Activated gamma-delta T cell treated with anti-CD3 and anti-CD28 coated beads, Interleukin-2, amount 50 U/mL, for 16 hours (primary cell): ENCODE measurements at regions not wholly inside any gene's neighbourhood (a gene's known extent, or its start where the extent isn't known, plus 50 kb on each side); places are given as distances from the start of the nearest gene placed in this dataset.

ENCODE experiments used
- DNase-seq: peaks from one replicate; pipeline ENCODE4 v3.0.0-alpha.2; 2020; ENCODE audit warnings: low read depth

DNA sequence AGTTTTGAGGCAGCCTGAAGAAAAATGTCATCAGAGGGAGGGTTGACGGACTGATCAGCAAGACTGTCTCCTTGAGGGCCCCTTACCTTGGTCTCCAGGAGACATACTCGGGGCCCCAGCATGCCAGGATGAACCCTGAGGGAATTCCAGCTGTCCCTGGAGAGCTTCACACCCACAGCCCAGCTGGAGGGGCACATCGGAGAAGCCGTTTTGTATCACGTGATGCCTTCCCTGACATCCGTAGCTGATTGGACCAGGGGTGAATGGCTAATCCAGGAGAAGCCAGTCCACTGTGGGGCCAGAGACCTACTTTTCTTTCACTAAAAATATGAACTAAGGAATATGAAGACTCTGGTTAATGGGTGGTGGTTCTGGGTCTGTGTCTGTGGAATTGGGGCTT lies 86.0 kb upstream of the TP53I11 start:
- DNase-seq = no peak

DNA sequence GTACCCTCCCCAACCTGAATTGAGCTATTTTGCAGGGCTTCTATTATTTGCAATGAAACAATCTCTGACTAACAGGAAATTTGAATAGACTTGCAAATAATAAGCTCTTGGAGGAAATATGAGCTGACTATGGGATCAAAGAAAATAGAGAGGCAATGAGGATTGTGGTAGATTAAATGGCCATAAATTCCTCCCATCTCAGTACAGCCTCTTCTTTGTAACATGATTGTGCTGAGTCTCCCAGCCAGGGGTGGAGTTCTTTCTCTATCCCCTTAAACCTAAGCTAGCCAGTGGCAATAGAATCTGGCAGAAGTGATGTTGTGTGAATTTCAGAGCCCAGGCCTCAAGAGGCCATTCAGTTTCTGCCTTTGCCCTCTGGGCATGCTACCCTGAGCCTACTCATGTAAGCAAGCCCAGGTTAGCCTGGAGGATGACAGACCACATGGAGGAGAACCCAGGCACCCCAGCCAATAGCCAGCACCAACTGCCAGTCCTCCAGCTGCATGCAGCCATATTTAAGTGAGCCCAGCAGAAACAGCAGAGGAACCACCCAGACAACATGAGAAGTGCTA lies 86.8 kb upstream of the TP53I11 start:
- DNase-seq = no peak

DNA sequence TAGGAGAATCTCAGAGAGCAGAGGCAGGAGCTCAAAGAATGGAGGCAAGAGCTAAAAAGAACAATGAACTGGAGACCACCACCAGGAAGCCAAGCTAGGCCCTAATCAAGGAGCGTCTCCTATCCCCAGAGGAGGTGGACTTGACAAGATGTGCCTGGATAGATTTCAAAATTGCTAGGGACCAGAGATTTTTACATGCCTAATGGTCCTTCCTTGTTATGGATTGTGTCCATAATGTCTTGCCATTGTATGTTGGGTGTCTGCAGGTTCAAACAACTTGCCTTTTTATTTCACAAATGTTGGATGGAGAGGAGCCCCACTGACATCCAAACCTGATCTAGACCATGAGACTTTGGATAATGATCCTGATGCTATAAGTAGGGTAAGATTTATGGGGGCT lies 88.2 kb upstream of the TP53I11 start:
- no peak for DNase-seq

- no peak for DNase-seq
Measured at GRCh38 chr11:45041596-45041995, 90.9 kb upstream of the TP53I11 start.

- DNase-seq = no peak
Measured at GRCh38 chr11:45042560-45042959, 91.9 kb upstream of the TP53I11 start.

DNA sequence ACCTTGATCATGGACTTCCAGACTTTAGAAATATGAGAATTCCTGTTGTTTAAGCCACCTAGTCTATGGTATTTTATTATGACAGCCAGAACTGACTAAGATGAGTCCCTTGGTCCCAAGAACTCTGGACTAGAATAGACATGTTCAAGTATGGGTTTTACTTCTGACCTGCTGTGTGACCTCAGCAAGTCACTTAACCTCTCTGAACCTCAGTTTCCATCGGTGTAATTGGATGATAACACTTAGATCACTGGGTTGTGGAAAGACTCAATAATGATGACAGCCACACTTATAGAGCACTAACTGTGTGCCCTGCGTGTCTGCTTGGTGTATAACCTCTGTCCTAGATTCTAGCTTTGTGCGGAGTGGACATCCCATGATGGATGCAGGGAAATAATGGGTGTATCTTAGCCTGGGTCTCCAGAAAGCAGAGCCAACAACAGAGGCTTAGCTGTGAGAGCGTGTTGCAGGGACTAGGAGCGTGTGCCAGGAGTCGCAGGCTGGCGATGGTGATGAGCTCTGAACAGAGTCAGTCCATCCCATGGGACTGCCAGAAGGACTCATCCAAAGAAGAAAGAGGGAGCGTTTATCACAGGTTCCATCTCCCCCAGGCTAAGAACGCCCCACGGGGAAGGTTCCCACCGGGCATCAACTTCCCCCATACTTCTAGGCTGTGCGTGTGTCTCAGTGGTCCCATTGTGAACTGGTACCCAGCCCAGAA lies 93.2 kb upstream of the TP53I11 start:
- DNase-seq = no peak

DNA sequence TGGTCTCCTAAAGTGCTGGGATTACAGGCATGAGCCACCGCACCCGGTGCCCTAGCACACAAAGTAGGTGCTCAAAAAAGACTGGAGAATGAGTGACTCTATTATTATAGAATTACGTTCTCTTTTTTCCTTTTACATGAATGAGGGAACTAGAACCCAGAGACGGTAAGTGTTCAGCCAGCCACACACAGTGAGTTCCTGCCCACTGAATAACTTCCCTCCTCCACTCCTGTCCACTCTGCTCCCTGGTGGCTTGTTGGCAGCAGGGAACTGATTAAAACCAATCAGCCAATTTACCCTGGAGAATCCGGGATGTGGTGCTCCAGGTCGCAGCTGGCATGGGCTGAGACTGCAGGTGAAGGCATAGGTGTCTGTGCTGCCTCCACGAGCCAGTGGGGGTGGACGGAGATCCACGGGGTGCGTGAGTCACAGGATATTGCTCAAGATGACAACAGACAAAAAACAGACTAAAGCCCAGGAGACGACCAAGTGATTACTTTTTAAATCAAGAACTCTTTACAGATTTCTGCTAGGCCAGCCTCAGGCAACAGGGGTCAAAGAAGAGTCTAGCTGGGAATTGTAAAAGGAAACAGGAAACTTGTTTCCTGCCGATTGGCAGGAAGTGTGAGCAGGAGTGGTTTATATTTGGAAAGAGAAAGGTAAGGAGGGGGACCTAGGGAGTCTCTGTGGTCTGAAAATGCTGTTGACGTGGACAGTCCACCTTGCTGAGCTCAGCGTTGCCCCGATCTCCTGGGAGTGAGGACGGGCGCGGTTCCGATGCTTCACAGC lies 95.2 kb upstream of the TP53I11 start:
- DNase-seq = no peak

GRCh38 chr11:45048313-45048841 lies 97.7 kb upstream of the TP53I11 start:
- no peak for DNase-seq

GRCh38 chr11:45048870-45049691 lies 97.4 kb upstream of the PRDM11 start:
- no peak for DNase-seq

DNA sequence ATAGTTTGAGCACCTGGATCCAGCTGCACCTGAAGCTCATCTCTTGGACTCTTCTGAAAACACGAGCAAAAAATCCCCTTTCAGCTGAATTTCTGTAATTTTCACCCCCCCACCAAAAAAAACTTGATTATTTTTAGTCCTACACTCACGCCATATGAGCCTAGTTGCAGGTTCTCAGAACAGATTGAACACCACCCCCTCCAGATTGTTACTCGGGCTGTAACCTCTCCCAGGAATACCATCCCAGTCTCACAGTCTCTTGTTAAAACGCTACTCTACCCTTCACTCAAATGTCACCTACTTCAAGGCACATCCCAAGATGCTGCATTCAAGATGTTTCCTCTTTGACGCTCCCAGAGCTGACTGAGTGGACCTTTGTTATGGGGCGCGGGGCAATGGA lies 96.3 kb upstream of the PRDM11 start:
- no peak for DNase-seq

- no peak for DNase-seq
Measured at GRCh38 chr11:45051621-45052020, 94.8 kb upstream of the PRDM11 start.

- DNase-seq = no peak
Measured at GRCh38 chr11:45052361-45052760, 94.1 kb upstream of the PRDM11 start.

DNA sequence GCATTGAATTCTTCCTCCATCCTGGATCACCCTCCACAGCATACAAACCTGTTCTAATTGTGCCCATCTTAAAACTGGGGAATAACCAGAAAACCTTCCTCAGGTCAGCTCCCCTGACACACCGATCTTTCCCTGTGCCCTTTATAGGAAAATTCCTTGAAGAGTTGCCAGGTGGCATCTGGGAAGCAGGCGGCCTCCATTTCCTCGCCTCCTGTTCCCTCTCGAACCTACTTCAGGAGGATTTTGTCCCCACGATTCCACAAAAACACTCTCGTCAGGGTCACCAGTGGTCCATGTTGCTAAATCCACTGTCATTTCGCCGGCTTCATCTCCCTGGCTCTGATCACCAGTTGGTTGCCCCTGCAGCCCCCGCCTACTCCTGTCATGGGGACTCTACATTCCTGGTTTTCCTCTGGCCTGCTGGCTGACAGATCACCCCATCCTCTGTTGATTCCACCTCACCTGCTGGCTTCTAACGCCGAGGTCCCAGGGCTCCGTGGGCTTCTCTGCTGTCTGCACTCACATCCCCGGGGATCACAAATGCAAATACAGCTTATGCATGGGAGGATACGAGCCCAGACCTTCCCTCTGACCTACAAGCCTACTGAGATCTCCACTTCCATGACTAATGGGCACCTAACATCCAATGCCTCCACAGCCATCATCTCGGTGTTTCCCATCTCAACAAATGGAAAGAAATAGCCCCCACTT lies 92.5 kb upstream of the PRDM11 start:
- no peak for DNase-seq

DNA sequence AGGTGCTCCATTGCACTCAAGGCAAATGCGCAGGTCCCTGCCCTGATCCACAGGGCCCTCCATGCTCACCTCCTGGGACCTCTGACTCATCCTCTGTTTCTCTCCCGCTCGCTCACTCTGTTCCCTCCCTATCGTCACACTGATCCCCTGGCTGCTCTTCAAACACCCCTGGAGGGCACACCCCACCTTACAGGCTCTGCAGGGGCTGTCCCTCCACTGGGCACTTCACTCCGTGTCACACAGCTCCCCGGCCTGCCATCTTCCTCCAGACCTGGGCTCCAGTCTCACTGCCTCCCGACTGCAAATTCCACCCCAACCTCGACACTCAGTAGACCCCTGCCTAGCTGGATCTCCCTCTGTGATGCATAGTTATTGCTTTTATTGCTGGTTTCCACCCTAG lies 91.5 kb upstream of the PRDM11 start:
- DNase-seq = no peak

DNA sequence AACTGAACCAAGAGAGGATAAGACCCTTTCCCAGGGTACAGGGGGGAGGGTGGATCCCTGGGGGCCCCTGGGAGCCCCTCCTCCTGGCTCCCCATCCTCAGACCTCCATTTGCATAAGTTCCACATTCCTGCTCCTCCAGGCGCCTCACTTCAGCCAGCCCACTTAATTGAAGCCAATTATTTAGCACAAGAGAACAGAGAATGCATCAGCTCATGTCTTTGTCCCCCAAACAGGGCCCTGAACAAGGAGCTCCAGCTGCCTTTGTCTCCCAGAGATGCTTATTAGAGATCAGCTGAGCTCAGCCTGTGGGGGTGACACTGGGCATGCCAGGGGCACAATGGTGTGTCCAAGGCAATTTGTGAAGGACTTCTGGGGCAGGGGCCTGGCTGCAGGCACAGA lies 89.9 kb upstream of the PRDM11 start:
- DNase-seq = no peak

DNA sequence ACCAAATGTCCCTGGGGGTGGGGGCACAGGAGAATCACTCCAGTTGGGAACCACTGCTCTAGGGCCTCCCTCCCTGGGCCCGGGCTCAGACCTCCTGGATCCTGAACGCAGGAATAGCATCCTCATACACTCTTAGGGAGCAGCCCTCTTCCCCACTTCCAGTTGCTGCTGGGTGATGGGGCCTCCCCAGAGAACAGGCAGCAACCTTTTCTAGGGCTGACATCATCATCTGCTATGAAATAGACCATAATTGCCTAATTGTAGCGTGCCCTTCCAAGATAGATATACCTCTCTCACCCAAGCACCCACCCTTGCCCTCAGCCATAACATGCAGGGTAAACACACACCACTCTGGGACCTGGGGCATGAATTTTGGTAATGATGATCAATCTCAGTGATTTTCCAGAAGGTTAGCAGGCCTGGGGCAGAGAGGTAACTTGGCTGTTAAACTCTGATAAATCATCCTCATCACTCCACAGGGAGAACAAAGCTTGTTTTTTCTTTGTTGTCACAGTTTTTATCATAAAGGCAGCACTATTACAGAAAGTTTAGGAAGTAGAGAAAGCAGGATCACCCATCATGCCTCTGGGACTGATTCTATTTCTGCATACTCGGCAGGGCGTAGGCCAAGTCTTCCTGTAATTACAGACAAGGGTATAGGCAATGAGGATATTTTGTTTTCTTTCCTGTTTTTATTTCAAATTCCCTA lies 88.3 kb upstream of the PRDM11 start:
- DNase-seq = no peak

DNA sequence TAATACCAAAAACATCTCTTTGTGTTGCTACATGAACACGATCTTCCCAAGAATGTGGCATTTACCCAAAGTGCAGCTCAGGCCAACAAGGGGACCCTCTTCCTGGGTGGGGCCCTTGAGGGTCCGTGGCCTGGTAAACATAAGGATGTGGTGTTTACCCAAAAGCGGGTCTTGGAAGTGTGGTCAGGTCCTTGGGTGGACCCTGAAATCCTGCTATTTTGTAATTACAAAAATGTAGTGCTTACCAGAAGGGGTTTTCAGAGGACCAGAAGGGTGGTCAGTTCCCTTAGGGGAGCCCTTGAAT lies 87.8 kb upstream of the PRDM11 start:
- no peak for DNase-seq

DNA sequence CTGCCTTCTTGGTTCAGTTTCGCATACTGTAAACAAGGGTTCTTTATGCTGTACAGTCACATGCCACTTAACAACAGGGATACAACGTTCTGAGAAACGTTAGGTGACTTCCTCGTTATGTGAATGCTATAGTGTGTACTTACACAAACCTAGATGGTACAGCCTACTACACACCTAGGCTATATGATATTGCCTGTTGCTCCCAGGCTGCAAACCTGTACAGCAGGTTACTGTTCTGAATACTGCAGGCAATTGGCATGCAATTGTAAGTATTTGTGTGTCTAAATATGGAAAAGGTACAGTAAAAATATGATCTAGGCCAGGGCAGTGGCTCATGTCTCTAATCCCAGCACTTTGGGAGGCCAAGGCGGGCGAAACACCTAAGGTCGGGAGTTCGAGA lies 85.7 kb upstream of the PRDM11 start:
- DNase-seq = no peak

GRCh38 chr11:45061641-45062040 lies 84.8 kb upstream of the PRDM11 start:
- no peak for DNase-seq

DNA sequence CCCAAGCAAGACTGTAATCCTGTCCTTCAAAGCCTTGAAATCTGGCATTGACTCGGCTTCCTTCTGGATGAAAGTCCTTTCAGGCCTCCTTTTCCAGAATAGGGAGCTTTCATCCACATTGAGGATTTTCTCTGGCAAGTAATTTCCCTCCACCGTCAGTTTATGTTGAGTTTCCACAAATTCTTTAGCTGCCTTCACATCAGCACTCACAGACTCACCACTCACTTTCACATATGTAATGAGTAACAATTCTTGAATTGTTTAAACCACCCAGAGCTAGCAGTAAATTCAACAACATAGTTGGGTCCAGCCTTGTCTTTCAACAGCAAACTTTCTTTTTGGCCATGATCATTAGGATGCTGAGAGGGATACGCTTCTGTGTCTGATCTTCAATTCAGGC lies 84.3 kb upstream of the PRDM11 start:
- no peak for DNase-seq

GRCh38 chr11:45062974-45063635 lies 83.3 kb upstream of the PRDM11 start:
- no peak for DNase-seq
